ENCODE measurements at regions not wholly inside any gene's neighbourhood (a gene's known extent, or its start where the extent isn't known, plus 50 kb on each side); places are given as distances from the start of the nearest gene placed in this dataset.

DNA sequence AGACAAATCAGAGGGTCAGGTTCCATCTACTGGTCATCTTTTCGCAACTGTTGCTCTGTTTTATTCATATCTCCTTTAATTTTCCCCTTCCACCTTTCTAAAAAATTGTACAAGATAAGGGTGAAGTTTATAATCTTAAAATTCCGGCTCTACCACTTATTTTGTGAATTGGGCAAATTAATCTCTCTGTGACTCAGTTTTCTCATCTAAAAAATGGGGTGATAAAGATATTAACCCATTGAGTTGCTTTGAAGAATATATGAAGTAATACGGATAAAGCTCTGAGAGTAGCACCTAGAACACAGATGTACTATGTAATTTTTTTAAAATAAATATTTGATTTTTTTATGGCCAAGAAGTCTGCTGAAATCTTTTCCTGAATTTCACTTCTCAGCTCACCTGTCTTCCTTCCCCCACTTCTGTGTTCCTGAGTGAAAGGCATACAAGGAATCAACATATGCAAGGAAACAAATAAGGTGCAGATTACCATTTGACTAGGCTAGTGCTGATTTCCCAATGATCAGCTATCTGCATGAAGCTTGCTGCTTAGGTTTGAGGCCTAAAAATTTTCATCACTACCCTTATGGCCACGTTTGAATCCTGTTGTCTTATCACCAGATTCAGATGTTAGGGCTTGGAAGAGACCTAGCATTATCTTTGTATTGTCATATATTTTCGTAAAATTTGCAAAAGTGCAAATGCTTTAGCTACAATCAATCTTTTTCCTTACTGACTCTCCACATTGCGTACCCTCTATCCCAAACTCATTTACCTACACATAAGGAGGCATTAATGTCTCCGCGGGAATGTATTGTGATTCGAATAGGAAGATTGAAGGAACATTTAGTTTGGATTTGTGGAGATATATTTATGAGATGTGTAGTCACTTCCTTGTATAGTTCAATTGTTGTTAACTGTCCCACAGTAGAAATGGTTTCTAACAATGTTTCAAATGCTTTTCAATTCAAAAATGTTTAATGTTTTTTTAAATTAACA lies 718.3 kb upstream of the PTBP2 start:
- Mint-ChIP-seq H3K9me3 (ENCODE audit: unreplicated experiment) (no peaks in the 10 kb centered on the region), H3K4me3 (ENCODE audit: unreplicated experiment) (no peak overlapping the region), H3K27ac (ENCODE audit: unreplicated experiment) (no peak overlapping the region), H3K27me3 (ENCODE audit: low read depth, unreplicated experiment) (no peaks in the 10 kb centered on the region), H3K36me3 (ENCODE audit: low read depth, unreplicated experiment) (no peaks in the 10 kb centered on the region), H3K4me1 (ENCODE audit: low read depth, unreplicated experiment) (no peaks in the 10 kb centered on the region)
- Histone ChIP-seq H3K4me3 (ENCODE audit: insufficient read depth, low read depth, low read length) (no peak overlapping the region), H3K79me2 (ENCODE audit: insufficient read depth, low read length) (no peaks in the 10 kb centered on the region), H2AFZ (ENCODE audit: low read depth, low read length) (no peak overlapping the region), H3K27ac (ENCODE audit: low read depth, low read length) (no peak overlapping the region), H4K20me1 (ENCODE audit: insufficient read depth, low read length) (no peaks in the 10 kb centered on the region), H3K27me3 (ENCODE audit: insufficient read depth, low read length) (no peaks in the 10 kb centered on the region), H3K9me3 (ENCODE audit: insufficient read depth, low read depth, low read length) (no peaks in the 10 kb centered on the region), H3K4me2 (ENCODE audit: low read length) (no peak overlapping the region), H3K4me1 (ENCODE audit: insufficient read depth, low read length) (no peaks in the 10 kb centered on the region), H3K9ac (ENCODE audit: low read length) (no peak overlapping the region), H3K36me3 (ENCODE audit: insufficient read depth, low read length) (no peaks in the 10 kb centered on the region)
- FAIRE-seq (no peak), DNase-seq (ENCODE audit: low read depth) (no peak)
- TF ChIP-seq, protein P1, sequence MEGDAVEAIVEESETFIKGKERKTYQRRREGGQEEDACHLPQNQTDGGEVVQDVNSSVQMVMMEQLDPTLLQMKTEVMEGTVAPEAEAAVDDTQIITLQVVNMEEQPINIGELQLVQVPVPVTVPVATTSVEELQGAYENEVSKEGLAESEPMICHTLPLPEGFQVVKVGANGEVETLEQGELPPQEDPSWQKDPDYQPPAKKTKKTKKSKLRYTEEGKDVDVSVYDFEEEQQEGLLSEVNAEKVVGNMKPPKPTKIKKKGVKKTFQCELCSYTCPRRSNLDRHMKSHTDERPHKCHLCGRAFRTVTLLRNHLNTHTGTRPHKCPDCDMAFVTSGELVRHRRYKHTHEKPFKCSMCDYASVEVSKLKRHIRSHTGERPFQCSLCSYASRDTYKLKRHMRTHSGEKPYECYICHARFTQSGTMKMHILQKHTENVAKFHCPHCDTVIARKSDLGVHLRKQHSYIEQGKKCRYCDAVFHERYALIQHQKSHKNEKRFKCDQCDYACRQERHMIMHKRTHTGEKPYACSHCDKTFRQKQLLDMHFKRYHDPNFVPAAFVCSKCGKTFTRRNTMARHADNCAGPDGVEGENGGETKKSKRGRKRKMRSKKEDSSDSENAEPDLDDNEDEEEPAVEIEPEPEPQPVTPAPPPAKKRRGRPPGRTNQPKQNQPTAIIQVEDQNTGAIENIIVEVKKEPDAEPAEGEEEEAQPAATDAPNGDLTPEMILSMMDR (IDR thresholded peaks at IDR 0.05; ENCODE audit: insufficient read depth, low read depth, low read length) = no peak

DNA sequence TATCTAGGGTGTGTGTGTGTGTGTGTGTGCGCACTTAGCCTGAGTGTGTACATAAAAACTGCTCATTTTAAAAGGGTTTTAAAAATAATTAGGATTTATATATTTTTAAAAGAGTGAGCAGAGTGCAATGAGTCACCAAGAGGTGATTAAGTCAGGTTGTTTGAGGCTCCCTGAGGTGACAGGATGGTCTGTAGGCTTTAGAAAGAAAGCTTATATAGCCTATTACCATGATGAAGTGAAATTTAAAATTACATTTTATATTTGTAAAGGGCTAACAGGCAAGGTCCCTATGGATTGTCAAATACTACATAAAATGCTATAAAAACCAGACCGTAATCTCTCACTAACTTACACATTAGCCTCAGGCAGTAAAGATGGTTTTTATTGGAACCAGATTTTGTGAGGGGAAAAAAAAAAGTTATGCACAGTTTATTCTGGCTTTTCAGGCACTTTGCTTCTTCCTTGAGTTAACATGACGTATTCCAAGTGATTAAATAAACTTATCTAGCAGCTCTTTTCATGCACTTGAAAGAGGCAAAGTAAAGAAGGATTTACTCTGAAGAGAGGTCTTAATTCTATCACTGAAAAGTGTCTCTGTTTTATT lies 711.7 kb upstream of the PTBP2 start:
- Histone ChIP-seq H3K27me3 (ENCODE audit: insufficient read depth, low read length) (no peaks in the 10 kb centered on the region), H3K4me3 (ENCODE audit: insufficient read depth, low read depth, low read length) (no peak overlapping the region), H3K4me1 (ENCODE audit: insufficient read depth, low read length) (no peaks in the 10 kb centered on the region), H3K79me2 (ENCODE audit: insufficient read depth, low read length) (no peaks in the 10 kb centered on the region), H3K9ac (ENCODE audit: low read length) (no peak overlapping the region), H3K27ac (ENCODE audit: low read depth, low read length) (no peak overlapping the region), H4K20me1 (ENCODE audit: insufficient read depth, low read length) (no peaks in the 10 kb centered on the region), H2AFZ (ENCODE audit: low read depth, low read length) (no peak overlapping the region), H3K9me3 (ENCODE audit: insufficient read depth, low read depth, low read length) (no peaks in the 10 kb centered on the region), H3K4me2 (ENCODE audit: low read length) (no peak overlapping the region), H3K36me3 (ENCODE audit: insufficient read depth, low read length) (no peaks in the 10 kb centered on the region)
- TF ChIP-seq, protein P1 (IDR thresholded peaks at IDR 0.05; ENCODE audit: insufficient read depth, low read depth, low read length) = no peak
- TF ChIP-seq EZH2 (IDR thresholded peaks at IDR 0.05; ENCODE audit: insufficient read depth, low read length) = no peak
- Mint-ChIP-seq H3K27me3 (ENCODE audit: low read depth, unreplicated experiment) (no peaks in the 10 kb centered on the region), H3K4me1 (ENCODE audit: low read depth, unreplicated experiment) (no peaks in the 10 kb centered on the region), H3K36me3 (ENCODE audit: low read depth, unreplicated experiment) (no peaks in the 10 kb centered on the region), H3K4me3 (ENCODE audit: unreplicated experiment) (no peak overlapping the region), H3K27ac (ENCODE audit: unreplicated experiment) (no peak overlapping the region), H3K9me3 (ENCODE audit: unreplicated experiment) (no peaks in the 10 kb centered on the region)
- DNase-seq (ENCODE audit: low read depth) (no peak), FAIRE-seq (no peak)

DNA sequence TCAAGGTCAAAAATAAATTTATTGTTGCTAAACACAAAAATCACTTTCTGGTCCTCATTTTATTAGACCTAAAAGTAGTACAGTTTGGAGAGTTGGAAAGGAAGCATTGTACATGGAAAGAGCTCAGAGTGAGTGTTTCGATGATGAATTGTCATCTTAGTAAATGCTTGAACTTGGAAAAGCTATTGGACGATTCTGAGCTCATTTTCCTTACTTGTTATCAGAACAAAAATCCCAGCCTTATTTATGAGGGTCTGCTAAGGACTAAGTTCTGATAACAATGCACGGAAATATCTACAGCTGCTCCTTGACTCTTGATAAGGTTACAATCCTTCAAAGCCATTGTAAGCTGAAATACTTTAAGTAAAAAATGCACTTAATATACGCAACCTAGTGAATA lies 710.0 kb upstream of the PTBP2 start:
- H3K27ac ChIP-seq (ENCODE audit: low read depth, low read length) = no peak overlapping the region
- no peaks in the 10 kb centered on the region for H3K9me3 ChIP-seq (ENCODE audit: insufficient read depth, low read depth, low read length)
- no peak overlapping the region for H3K9ac ChIP-seq (ENCODE audit: low read length)
- H3K4me3 Mint-ChIP-seq (ENCODE audit: unreplicated experiment) = no peak overlapping the region
- H3K27me3 Mint-ChIP-seq (ENCODE audit: low read depth, unreplicated experiment) = no peaks in the 10 kb centered on the region
- H3K79me2 ChIP-seq (ENCODE audit: insufficient read depth, low read length) = no peaks in the 10 kb centered on the region
- no peaks in the 10 kb centered on the region for H3K4me1 ChIP-seq (ENCODE audit: insufficient read depth, low read length)
- H3K36me3 Mint-ChIP-seq (ENCODE audit: low read depth, unreplicated experiment) = no peaks in the 10 kb centered on the region
- FAIRE-seq (no peak), DNase-seq (ENCODE audit: low read depth) (no peak)
- TF ChIP-seq, protein P1 (IDR thresholded peaks at IDR 0.05; ENCODE audit: insufficient read depth, low read depth, low read length) = no peak
- TF ChIP-seq EZH2 (IDR thresholded peaks at IDR 0.05; ENCODE audit: insufficient read depth, low read length) = no peak
- H3K27me3 ChIP-seq (ENCODE audit: insufficient read depth, low read length) = no peaks in the 10 kb centered on the region
- H2AFZ ChIP-seq (ENCODE audit: low read depth, low read length) = no peak overlapping the region
- no peak overlapping the region for H3K4me3 ChIP-seq (ENCODE audit: insufficient read depth, low read depth, low read length)
- no peaks in the 10 kb centered on the region for H3K4me1 Mint-ChIP-seq (ENCODE audit: low read depth, unreplicated experiment)
- H3K36me3 ChIP-seq (ENCODE audit: insufficient read depth, low read length) = no peaks in the 10 kb centered on the region
- no peaks in the 10 kb centered on the region for H3K9me3 Mint-ChIP-seq (ENCODE audit: unreplicated experiment)
- H3K4me2 ChIP-seq (ENCODE audit: low read length) = no peak overlapping the region
- no peaks in the 10 kb centered on the region for H4K20me1 ChIP-seq (ENCODE audit: insufficient read depth, low read length)
- no peak overlapping the region for H3K27ac Mint-ChIP-seq (ENCODE audit: unreplicated experiment)

Data from astrocyte (in vitro differentiated cells and primary cell).